Limb (tissue), 2 donors: ENCODE measurements at regions not wholly inside any gene's neighbourhood (a gene's known extent, or its start where the extent isn't known, plus 50 kb on each side); places are given as distances from the start of the nearest gene placed in this dataset.
"Not testable (repeated sequence)": the region's sequence is repeated elsewhere in the genome, so short reads cannot be mapped to it uniquely, and the experiment has no call there.

ENCODE experiments used
- DNase-seq, 2 donors: peaks; one replicate each; pipeline ENCODE4 v3.0.0-alpha.2; 2016; ENCODE audit errors: extremely low spot score in 2 of 2

GRCh38 chr16:7976125-7976524 is 614.2 kb downstream of the TMEM114 start:
- no peak for DNase-seq

- DNase-seq: no peak
These were observed 622.3 kb downstream of the TMEM114 start for GRCh38 chr16:7967996-7968509.

- DNase-seq: no peak
These were observed 625.6 kb downstream of the TMEM114 start for GRCh38 chr16:7964744-7965143.

- DNase-seq: no peak
These were observed 626.1 kb downstream of the TMEM114 start for GRCh38 chr16:7964167-7964566.

GRCh38 chr16:7962091-7962879 is 628.0 kb downstream of the TMEM114 start:
- DNase-seq: no peak

GRCh38 chr16:7957151-7957550 is 624.5 kb downstream of the RBFOX1 start:
- no peak for DNase-seq

GRCh38 chr16:7953360-7953759 is 620.7 kb downstream of the RBFOX1 start:
- DNase-seq: no peak

- no peak for DNase-seq
These were observed 613.5 kb downstream of the RBFOX1 start for GRCh38 chr16:7946142-7946541.

GRCh38 chr16:7938175-7938574 is 605.5 kb downstream of the RBFOX1 start:
- peak; percentile 34 to 82 for DNase-seq

GRCh38 chr16:7921345-7921744 is 588.7 kb downstream of the RBFOX1 start:
- DNase-seq: no peak

- DNase-seq: no peak
These were observed 587.1 kb downstream of the RBFOX1 start for GRCh38 chr16:7919782-7920181.

- no peak for DNase-seq
These were observed 582.1 kb downstream of the RBFOX1 start for GRCh38 chr16:7914748-7915147.

- DNase-seq: no peak
These were observed 579.5 kb downstream of the RBFOX1 start for GRCh38 chr16:7912132-7912531.

GRCh38 chr16:7910116-7910515 is 577.5 kb downstream of the RBFOX1 start:
- no peak for DNase-seq

GRCh38 chr16:7888411-7888810 is 555.8 kb downstream of the RBFOX1 start:
- DNase-seq: peak in 1 of 2 donors; percentile 38

GRCh38 chr16:7887316-7887715 is 554.7 kb downstream of the RBFOX1 start:
- peak in 1 of 2 donors; percentile 15 for DNase-seq

- DNase-seq: no peak
These were observed 539.3 kb downstream of the RBFOX1 start for GRCh38 chr16:7871979-7872378.

- DNase-seq: no peak
These were observed 538.7 kb downstream of the RBFOX1 start for GRCh38 chr16:7871371-7871770.

GRCh38 chr16:7867831-7868230 is 535.2 kb downstream of the RBFOX1 start:
- DNase-seq: no peak

- no peak for DNase-seq
These were observed 533.5 kb downstream of the RBFOX1 start for GRCh38 chr16:7866144-7866543.

- not testable (repeated sequence) for DNase-seq
These were observed 532.7 kb downstream of the RBFOX1 start for GRCh38 chr16:7865393-7865792.

- DNase-seq: no peak
These were observed 529.4 kb downstream of the RBFOX1 start for GRCh38 chr16:7861891-7862582.

- no peak for DNase-seq
These were observed 520.6 kb downstream of the RBFOX1 start for GRCh38 chr16:7853197-7853596.
